ENCODE measurements at regions not wholly inside any gene's neighbourhood (a gene's known extent, or its start where the extent isn't known, plus 50 kb on each side); places are given as distances from the start of the nearest gene placed in this dataset.

DNA sequence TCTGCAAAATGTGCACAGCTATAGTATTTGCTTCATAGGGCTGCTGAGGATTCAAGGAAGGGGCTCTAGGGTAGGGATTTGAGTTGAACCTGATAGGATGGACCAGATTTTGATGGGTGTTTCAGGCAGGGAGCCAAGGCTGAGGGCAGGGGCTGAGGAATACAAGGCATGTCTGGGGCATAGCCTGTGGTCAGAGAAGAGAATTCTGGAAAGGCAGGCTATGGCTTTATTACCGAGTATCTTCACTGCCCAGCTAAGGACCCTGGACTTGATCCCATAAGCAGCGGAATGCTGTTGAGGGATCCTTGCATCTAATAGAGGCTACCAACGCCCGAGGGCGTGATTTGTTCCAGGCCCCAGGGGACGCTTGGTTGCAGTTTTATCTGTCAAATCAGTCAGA, 193.0 kb upstream of the TLE3 start:
- no peaks in the 10 kb centered on the region for H3K36me3 ChIP-seq (ENCODE audit: control insufficient read depth in 3 of 3, insufficient read depth in 3 of 3, low read length in 3 of 3)
- no peaks in the 10 kb centered on the region for H3K9me3 ChIP-seq (ENCODE audit: control insufficient read depth in 3 of 3, low read length in 3 of 3)
- H3K27me3 ChIP-seq (ENCODE audit: control insufficient read depth in 3 of 3, insufficient read depth in 3 of 3, low read length in 3 of 3) = no peaks in the 10 kb centered on the region
- H3K27ac ChIP-seq (ENCODE audit: low read depth, low read length) = no peak overlapping the region
- no peak overlapping the region for H3K4me3 ChIP-seq (ENCODE audit: low read length in 3 of 3)
- H3K9ac ChIP-seq (ENCODE audit: low read depth in 1 of 3, low read length in 3 of 3) = no peak overlapping the region
- peaks cover 0 to 10% (median 9%) of the 10 kb centered on the region in 3 donors for H3K4me1 ChIP-seq (ENCODE audit: control insufficient read depth in 3 of 3, insufficient read depth in 3 of 3, low read length in 3 of 3)

- Histone ChIP-seq H3K4me1 (ENCODE audit: control insufficient read depth in 3 of 3, insufficient read depth in 3 of 3, low read length in 3 of 3) (peaks cover 4 to 13% (median 9%) of the 10 kb centered on the region in 3 donors), H3K9me3 (ENCODE audit: control insufficient read depth in 3 of 3, low read length in 3 of 3) (no peaks in the 10 kb centered on the region), H3K27ac (ENCODE audit: low read depth, low read length) (no peak overlapping the region), H3K9ac (ENCODE audit: low read depth in 1 of 3, low read length in 3 of 3) (no peak overlapping the region), H3K4me3 (ENCODE audit: low read length in 3 of 3) (no peak overlapping the region), H3K36me3 (ENCODE audit: control insufficient read depth in 3 of 3, insufficient read depth in 3 of 3, low read length in 3 of 3) (no peaks in the 10 kb centered on the region), H3K27me3 (ENCODE audit: control insufficient read depth in 3 of 3, insufficient read depth in 3 of 3, low read length in 3 of 3) (peaks cover 0 to 2% (median 0%) of the 10 kb centered on the region in 3 donors)
Measured at GRCh38 chr15:70289191-70289955, 191.7 kb upstream of the TLE3 start.

GRCh38 chr15:70286113-70286806, 188.5 kb upstream of the TLE3 start:
- no peak overlapping the region for H3K9ac ChIP-seq (ENCODE audit: low read depth in 1 of 3, low read length in 3 of 3)
- no peak overlapping the region for H3K27ac ChIP-seq (ENCODE audit: low read depth, low read length)
- peaks cover 10 to 13% (median 13%) of the 10 kb centered on the region in 3 donors for H3K4me1 ChIP-seq (ENCODE audit: control insufficient read depth in 3 of 3, insufficient read depth in 3 of 3, low read length in 3 of 3)
- H3K9me3 ChIP-seq (ENCODE audit: control insufficient read depth in 3 of 3, low read length in 3 of 3) = no peaks in the 10 kb centered on the region
- no peak overlapping the region for H3K4me3 ChIP-seq (ENCODE audit: low read length in 3 of 3)
- H3K36me3 ChIP-seq (ENCODE audit: control insufficient read depth in 3 of 3, insufficient read depth in 3 of 3, low read length in 3 of 3) = no peaks in the 10 kb centered on the region
- H3K27me3 ChIP-seq (ENCODE audit: control insufficient read depth in 3 of 3, insufficient read depth in 3 of 3, low read length in 3 of 3) = peaks cover 0 to 2% (median 0%) of the 10 kb centered on the region in 3 donors

- H3K27me3 ChIP-seq (ENCODE audit: control insufficient read depth in 3 of 3, insufficient read depth in 3 of 3, low read length in 3 of 3) = peaks cover 0 to 2% (median 0%) of the 10 kb centered on the region in 3 donors
- H3K9me3 ChIP-seq (ENCODE audit: control insufficient read depth in 3 of 3, low read length in 3 of 3) = no peaks in the 10 kb centered on the region
- H3K4me1 ChIP-seq (ENCODE audit: control insufficient read depth in 3 of 3, insufficient read depth in 3 of 3, low read length in 3 of 3) = peaks cover 7 to 10% (median 9%) of the 10 kb centered on the region in 3 donors
- no peaks in the 10 kb centered on the region for H3K36me3 ChIP-seq (ENCODE audit: control insufficient read depth in 3 of 3, insufficient read depth in 3 of 3, low read length in 3 of 3)
- H3K27ac ChIP-seq (ENCODE audit: low read depth, low read length) = no peak overlapping the region
- no peak overlapping the region for H3K9ac ChIP-seq (ENCODE audit: low read depth in 1 of 3, low read length in 3 of 3)
- H3K4me3 ChIP-seq (ENCODE audit: low read length in 3 of 3) = no peak overlapping the region
Measured at GRCh38 chr15:70284438-70285214, 186.9 kb upstream of the TLE3 start.

DNA sequence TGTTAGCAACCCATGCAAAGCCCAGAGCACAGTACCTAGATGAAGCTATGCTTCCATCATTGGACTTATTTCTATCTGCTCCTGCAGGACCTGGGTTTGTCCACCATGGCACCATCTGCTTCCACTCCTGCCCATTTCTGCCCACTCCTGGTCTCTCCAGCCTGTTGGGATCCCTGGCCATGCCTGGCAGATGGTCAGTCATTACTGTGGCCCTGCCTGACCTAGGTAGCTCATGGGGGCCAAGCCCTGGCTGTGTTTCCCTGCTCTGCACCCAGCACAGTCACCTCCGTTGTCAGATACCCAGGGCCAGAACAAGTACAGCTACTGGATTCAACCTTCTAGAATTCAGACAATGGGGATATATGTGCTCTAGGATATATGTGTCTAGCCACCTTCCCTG, 185.8 kb upstream of the TLE3 start:
- peaks cover 0 to 2% (median 0%) of the 10 kb centered on the region in 3 donors for H3K27me3 ChIP-seq (ENCODE audit: control insufficient read depth in 3 of 3, insufficient read depth in 3 of 3, low read length in 3 of 3)
- no peaks in the 10 kb centered on the region for H3K36me3 ChIP-seq (ENCODE audit: control insufficient read depth in 3 of 3, insufficient read depth in 3 of 3, low read length in 3 of 3)
- peaks cover 3 to 10% (median 4%) of the 10 kb centered on the region in 3 donors for H3K4me1 ChIP-seq (ENCODE audit: control insufficient read depth in 3 of 3, insufficient read depth in 3 of 3, low read length in 3 of 3)
- H3K4me3 ChIP-seq (ENCODE audit: low read length in 3 of 3) = no peak overlapping the region
- H3K9me3 ChIP-seq (ENCODE audit: control insufficient read depth in 3 of 3, low read length in 3 of 3) = no peaks in the 10 kb centered on the region
- no peak overlapping the region for H3K27ac ChIP-seq (ENCODE audit: low read depth, low read length)
- no peak overlapping the region for H3K9ac ChIP-seq (ENCODE audit: low read depth in 1 of 3, low read length in 3 of 3)

GRCh38 chr15:70281811-70282307, 184.1 kb upstream of the TLE3 start:
- Histone ChIP-seq H3K4me3 (ENCODE audit: low read length in 3 of 3) (no peak overlapping the region), H3K27me3 (ENCODE audit: control insufficient read depth in 3 of 3, insufficient read depth in 3 of 3, low read length in 3 of 3) (peaks cover 0 to 2% (median 0%) of the 10 kb centered on the region in 3 donors), H3K27ac (ENCODE audit: low read depth, low read length) (no peak overlapping the region), H3K36me3 (ENCODE audit: control insufficient read depth in 3 of 3, insufficient read depth in 3 of 3, low read length in 3 of 3) (no peaks in the 10 kb centered on the region), H3K9me3 (ENCODE audit: control insufficient read depth in 3 of 3, low read length in 3 of 3) (no peaks in the 10 kb centered on the region), H3K9ac (ENCODE audit: low read depth in 1 of 3, low read length in 3 of 3) (no peak overlapping the region), H3K4me1 (ENCODE audit: control insufficient read depth in 3 of 3, insufficient read depth in 3 of 3, low read length in 3 of 3) (peaks cover 3 to 10% (median 4%) of the 10 kb centered on the region in 3 donors)

- H3K4me3 ChIP-seq (ENCODE audit: low read length in 3 of 3) = no peak overlapping the region
- no peaks in the 10 kb centered on the region for H3K9me3 ChIP-seq (ENCODE audit: control insufficient read depth in 3 of 3, low read length in 3 of 3)
- H3K4me1 ChIP-seq (ENCODE audit: control insufficient read depth in 3 of 3, insufficient read depth in 3 of 3, low read length in 3 of 3) = peaks cover 3 to 10% (median 4%) of the 10 kb centered on the region in 3 donors
- H3K27me3 ChIP-seq (ENCODE audit: control insufficient read depth in 3 of 3, insufficient read depth in 3 of 3, low read length in 3 of 3) = peaks cover 0 to 2% (median 0%) of the 10 kb centered on the region in 3 donors
- H3K9ac ChIP-seq (ENCODE audit: low read depth in 1 of 3, low read length in 3 of 3) = no peak overlapping the region
- no peaks in the 10 kb centered on the region for H3K36me3 ChIP-seq (ENCODE audit: control insufficient read depth in 3 of 3, insufficient read depth in 3 of 3, low read length in 3 of 3)
- H3K27ac ChIP-seq (ENCODE audit: low read depth, low read length) = no peak overlapping the region
Measured at GRCh38 chr15:70281261-70281810, 183.6 kb upstream of the TLE3 start.

- peaks cover 3 to 10% (median 4%) of the 10 kb centered on the region in 3 donors for H3K4me1 ChIP-seq (ENCODE audit: control insufficient read depth in 3 of 3, insufficient read depth in 3 of 3, low read length in 3 of 3)
Measured at GRCh38 chr15:70280781-70281180, 183.1 kb upstream of the TLE3 start.

GRCh38 chr15:70279096-70279495, 181.4 kb upstream of the TLE3 start:
- Histone ChIP-seq H3K27ac (ENCODE audit: low read depth, low read length) (no peak overlapping the region), H3K27me3 (ENCODE audit: control insufficient read depth in 3 of 3, insufficient read depth in 3 of 3, low read length in 3 of 3) (peaks cover 0 to 3% (median 0%) of the 10 kb centered on the region in 3 donors), H3K4me3 (ENCODE audit: low read length in 3 of 3) (no peak overlapping the region), H3K36me3 (ENCODE audit: control insufficient read depth in 3 of 3, insufficient read depth in 3 of 3, low read length in 3 of 3) (no peaks in the 10 kb centered on the region), H3K9ac (ENCODE audit: low read depth in 1 of 3, low read length in 3 of 3) (no peak overlapping the region), H3K4me1 (ENCODE audit: control insufficient read depth in 3 of 3, insufficient read depth in 3 of 3, low read length in 3 of 3) (peaks cover 3 to 5% (median 4%) of the 10 kb centered on the region in 3 donors), H3K9me3 (ENCODE audit: control insufficient read depth in 3 of 3, low read length in 3 of 3) (no peaks in the 10 kb centered on the region)

More at GRCh38 chr15:70280781-70281180, 183.1 kb upstream of the TLE3 start:
- Histone ChIP-seq H3K27ac (ENCODE audit: low read depth, low read length) (no peak overlapping the region), H3K9me3 (ENCODE audit: control insufficient read depth in 3 of 3, low read length in 3 of 3) (no peaks in the 10 kb centered on the region), H3K27me3 (ENCODE audit: control insufficient read depth in 3 of 3, insufficient read depth in 3 of 3, low read length in 3 of 3) (peaks cover 0 to 2% (median 0%) of the 10 kb centered on the region in 3 donors), H3K36me3 (ENCODE audit: control insufficient read depth in 3 of 3, insufficient read depth in 3 of 3, low read length in 3 of 3) (no peaks in the 10 kb centered on the region), H3K4me3 (ENCODE audit: low read length in 3 of 3) (no peak overlapping the region), H3K9ac (ENCODE audit: low read depth in 1 of 3, low read length in 3 of 3) (no peak overlapping the region)

Data from skeletal muscle tissue (tissue), 3 donors.